ENCODE measurements at regions not wholly inside any gene's neighbourhood (a gene's known extent, or its start where the extent isn't known, plus 50 kb on each side); places are given as distances from the start of the nearest gene placed in this dataset.

GRCh38 chr10:83607959-83608745 is 531.2 kb upstream of the GHITM start:
- DNase-seq (ENCODE audit: extremely low read depth in 1 of 11, low read depth in 9 of 11, low spot score in 4 of 11), result no peak

DNA sequence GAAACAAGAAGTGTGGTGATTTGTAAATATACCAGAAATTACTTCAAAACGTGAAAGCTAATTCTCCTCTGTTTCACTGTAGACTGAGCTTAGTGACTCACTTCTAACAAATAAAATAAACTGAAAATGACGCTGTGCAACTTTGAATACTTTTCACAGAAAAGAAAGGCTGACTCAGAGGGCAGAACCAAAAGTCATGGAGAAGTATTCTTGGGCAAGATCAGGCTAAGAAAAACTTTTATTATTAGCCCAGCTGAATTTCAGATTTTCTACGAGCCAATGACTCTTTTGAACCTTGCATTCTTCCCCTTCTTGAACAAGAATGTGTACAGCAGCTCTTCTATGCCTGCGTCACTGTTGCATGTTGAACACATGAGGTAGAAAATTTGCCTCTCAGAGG is 527.3 kb upstream of the GHITM start:
- DNase-seq (ENCODE audit: extremely low read depth in 1 of 11, low read depth in 9 of 11, low spot score in 4 of 11), result no peak

GRCh38 chr10:83612746-83613145 is 526.6 kb upstream of the GHITM start:
- no peak for DNase-seq (ENCODE audit: extremely low read depth in 1 of 11, low read depth in 9 of 11, low spot score in 4 of 11)

DNA sequence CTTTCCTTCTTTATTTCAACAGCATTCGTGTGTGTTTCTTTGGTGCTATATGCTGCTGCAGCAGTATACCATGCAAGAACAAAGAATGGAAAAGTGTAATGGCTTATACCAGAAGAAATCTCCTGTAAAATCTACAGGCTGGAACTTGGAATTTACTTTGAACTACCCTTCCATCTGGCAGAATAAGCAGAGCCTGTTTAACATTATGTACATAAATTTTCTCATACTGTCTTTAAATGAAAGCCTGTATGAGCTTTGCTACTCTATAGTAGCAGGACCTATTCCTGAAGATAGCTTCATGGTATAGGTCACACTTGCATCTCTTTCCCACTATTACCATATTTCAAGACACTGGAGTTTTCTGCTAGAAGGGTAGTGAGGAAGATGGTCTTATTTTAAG is 522.1 kb upstream of the GHITM start:
- no peak for DNase-seq (ENCODE audit: extremely low read depth in 1 of 11, low read depth in 9 of 11, low spot score in 4 of 11)

GRCh38 chr10:83617692-83618545 is 521.4 kb upstream of the GHITM start:
- peak in 1 of 11 donors; percentile 5 for DNase-seq (ENCODE audit: extremely low read depth in 1 of 11, low read depth in 9 of 11, low spot score in 4 of 11)

GRCh38 chr10:83625831-83626360 is 513.4 kb upstream of the GHITM start:
- DNase-seq (ENCODE audit: extremely low read depth in 1 of 11, low read depth in 9 of 11, low spot score in 4 of 11), result no peak

- DNase-seq (ENCODE audit: extremely low read depth in 1 of 11, low read depth in 9 of 11, low spot score in 4 of 11), result no peak
These were observed 506.6 kb upstream of the GHITM start for GRCh38 chr10:83632701-83633100.

GRCh38 chr10:83633547-83633946 is 505.8 kb upstream of the GHITM start:
- DNase-seq (ENCODE audit: extremely low read depth in 1 of 11, low read depth in 9 of 11, low spot score in 4 of 11), result no peak

DNA sequence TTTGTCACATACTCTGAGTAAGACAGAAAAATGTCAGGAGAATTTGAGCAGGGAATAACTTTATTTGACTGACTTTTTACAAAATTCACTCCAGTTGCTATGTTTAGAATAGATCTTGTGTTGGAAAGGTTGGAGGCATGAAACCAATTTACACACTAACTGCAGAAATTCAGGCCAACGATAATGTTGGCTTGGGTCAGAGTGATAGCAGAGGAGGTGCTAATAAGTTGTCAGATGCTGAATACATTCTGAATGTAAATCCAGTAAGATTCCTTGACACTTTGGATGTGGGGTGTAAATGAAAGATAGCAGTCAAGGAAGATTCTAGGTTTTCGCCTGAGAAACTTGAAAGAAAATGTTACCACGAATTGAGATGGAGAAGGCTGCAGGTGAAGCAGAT is 502.5 kb upstream of the GHITM start:
- no peak for DNase-seq (ENCODE audit: extremely low read depth in 1 of 11, low read depth in 9 of 11, low spot score in 4 of 11)

DNA sequence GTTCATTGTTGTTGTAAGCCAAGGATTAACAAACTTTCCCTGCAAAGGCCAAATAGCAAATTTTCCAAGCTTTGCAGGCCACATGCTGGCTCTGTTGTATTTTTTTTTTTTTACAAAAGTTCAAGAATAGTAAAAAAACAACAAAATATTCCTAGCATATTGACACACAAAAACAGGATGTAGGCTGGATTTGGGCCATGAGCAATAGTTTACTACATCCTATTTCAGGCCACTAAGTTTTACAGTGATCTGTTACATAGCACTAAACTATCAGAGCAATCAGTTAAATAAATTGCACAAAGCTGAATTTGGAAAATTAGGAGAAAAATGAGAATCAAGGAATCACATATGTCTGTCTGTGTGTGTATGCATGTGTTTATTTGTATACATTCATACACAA is 491.8 kb upstream of the GHITM start:
- DNase-seq (ENCODE audit: extremely low read depth in 1 of 11, low read depth in 9 of 11, low spot score in 4 of 11), result no peak

DNA sequence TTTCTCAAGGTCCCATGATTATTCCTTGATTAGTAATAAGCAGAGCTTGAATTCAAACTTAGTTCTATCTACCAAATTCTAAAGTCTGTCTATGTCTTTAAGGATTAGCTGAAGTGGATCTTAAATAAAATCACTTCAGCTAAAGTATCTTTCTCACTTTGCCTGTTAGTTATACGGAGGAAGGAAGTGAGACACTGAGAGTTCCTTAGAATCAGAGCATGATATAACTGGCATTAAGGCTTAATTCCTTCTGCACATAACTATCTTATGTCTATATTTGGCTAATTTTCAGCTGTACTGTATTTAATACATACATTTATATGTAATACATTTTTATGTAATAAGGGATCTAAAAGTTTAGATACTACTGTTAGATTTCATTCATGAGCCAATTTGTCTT is 491.1 kb upstream of the GHITM start:
- DNase-seq (ENCODE audit: extremely low read depth in 1 of 11, low read depth in 9 of 11, low spot score in 4 of 11), result no peak

GRCh38 chr10:83649471-83649870 is 489.8 kb upstream of the GHITM start:
- no peak for DNase-seq (ENCODE audit: extremely low read depth in 1 of 11, low read depth in 9 of 11, low spot score in 4 of 11)

DNA sequence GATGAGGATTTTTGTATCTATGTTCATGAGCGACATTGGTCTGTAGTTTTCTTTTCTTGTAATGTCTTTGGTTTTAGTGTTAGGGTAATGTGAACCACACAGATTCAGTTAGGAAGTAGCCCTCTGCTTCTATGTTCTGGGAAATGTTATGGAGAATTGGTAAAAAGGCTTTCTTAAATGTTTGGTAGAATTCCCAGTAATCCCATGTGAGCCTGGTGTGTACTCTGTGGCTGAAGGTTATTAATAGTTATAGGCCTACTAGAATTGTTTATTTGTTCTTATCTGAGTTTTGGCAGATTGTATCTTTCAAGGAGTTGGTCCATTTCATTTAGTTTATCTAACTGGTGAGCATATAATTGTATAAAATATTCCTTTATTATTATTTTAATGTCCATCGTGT is 484.6 kb upstream of the GHITM start:
- DNase-seq (ENCODE audit: extremely low read depth in 1 of 11, low read depth in 9 of 11, low spot score in 4 of 11), result no peak

DNA sequence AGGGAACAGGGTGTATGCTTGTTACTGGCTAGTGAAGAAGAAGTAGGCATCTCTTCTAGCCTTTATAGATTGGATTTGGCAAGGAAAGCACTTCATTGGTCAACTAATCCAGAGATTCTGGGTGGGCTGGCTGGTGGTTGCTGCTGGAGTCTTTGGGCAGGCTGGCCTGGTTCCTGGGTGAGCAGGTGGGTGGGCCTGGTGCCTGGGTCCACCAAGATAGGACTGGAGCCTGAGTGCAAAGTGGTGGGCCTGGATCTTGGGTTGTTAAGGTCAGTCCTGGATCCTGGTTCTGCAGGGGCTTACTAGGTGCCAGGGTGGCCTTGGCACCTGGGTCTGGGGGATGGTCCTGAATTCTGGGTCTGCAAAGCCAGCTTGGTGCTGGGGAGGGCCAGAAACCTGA is 482.4 kb upstream of the GHITM start:
- DNase-seq (ENCODE audit: extremely low read depth in 1 of 11, low read depth in 9 of 11, low spot score in 4 of 11), result no peak

- DNase-seq (ENCODE audit: extremely low read depth in 1 of 11, low read depth in 9 of 11, low spot score in 4 of 11), result no peak
These were observed 481.8 kb upstream of the GHITM start for GRCh38 chr10:83657487-83657886.

DNA sequence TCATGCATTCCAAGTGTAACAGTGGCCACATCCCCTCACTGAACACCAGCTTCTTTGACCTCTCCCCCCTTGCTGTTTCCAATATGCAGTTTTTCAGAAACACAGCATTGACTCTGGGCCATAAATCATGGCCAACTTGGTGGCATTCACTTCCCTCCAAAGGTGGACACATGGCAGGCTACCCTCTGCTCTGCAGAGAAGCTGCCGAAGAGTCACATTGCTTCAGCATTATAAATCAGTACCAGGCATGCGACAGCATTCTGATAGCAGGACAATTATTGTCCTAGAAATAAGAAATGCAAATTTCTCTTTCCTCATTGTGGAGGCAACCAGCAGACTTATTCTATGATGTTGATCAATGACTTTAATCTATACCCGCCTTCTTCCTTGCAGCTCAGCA is 475.4 kb upstream of the GHITM start:
- DNase-seq (ENCODE audit: extremely low read depth in 1 of 11, low read depth in 9 of 11, low spot score in 4 of 11), result no peak

- DNase-seq (ENCODE audit: extremely low read depth in 1 of 11, low read depth in 9 of 11, low spot score in 4 of 11), result no peak
These were observed 472.5 kb upstream of the GHITM start for GRCh38 chr10:83666762-83667161.

GRCh38 chr10:83667594-83667993 is 471.7 kb upstream of the GHITM start:
- no peak for DNase-seq (ENCODE audit: extremely low read depth in 1 of 11, low read depth in 9 of 11, low spot score in 4 of 11)

GRCh38 chr10:83673316-83673715 is 466.0 kb upstream of the GHITM start:
- peak in 5 of 11 donors; percentile 11 to 21 (median 18) for DNase-seq (ENCODE audit: extremely low read depth in 1 of 11, low read depth in 9 of 11, low spot score in 4 of 11)

DNA sequence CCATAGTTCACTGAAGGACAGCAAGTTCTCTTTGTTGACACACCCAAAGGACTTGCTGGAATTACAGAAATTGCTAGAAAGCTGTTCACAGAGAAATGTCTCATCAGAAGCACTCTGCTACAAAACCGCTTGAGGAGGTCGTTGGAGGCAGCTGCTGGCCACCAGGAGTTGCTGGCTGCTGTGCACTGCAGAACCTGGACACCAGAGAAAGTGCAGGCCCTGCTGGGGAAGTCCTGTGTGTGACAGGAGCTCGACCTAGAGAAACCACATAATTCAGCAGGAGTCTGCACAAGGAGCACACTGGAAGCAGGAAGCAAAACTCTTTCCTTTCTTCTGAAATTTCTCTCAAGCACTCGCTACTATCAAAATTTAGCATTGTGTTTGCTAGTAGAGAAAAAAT is 461.5 kb upstream of the GHITM start:
- DNase-seq (ENCODE audit: extremely low read depth in 1 of 11, low read depth in 9 of 11, low spot score in 4 of 11), result no peak
